Endothelial cell of umbilical vein (primary cell): ENCODE measurements at regions not wholly inside any gene's neighbourhood (a gene's known extent, or its start where the extent isn't known, plus 50 kb on each side); places are given as distances from the start of the nearest gene placed in this dataset.

ENCODE experiments used
- BruUV-seq: library from RNA; stranded (reverse); fragments of 400-500 nt; replicated peaks from 2 replicates; lab custom pipeline; 2021; lab: Mats Ljungman, UMichigan
- CTCF ChIA-PET: fragments of 300-600, 350-600 bp; sonication (Branson Sonifier 250); formaldehyde crosslinking; loops from one replicate; lab custom pipeline; 2021; ENCODE audit warnings: antibody characterized with exemption, inconsistent platforms; lab: Charles Lee
- POLR2A ChIA-PET: fragments of 300-600, 350-600 bp; sonication (Branson Sonifier 250); formaldehyde crosslinking; loops from one replicate; lab custom pipeline; 2021; ENCODE audit warnings: antibody characterized with exemption, inconsistent platforms; lab: Charles Lee
- DNase-seq: peaks from one replicate; pipeline ENCODE4 v3.0.0-alpha.2; 2011; ENCODE audit warnings: low read depth, low spot score
- FAIRE-seq: peaks from 2 replicates; lab custom pipeline; 2011; peaks lifted over from hg19 to GRCh38; lab: Jason Lieb, UNC
- H2AFZ ChIP-seq: 2 replicates; pipeline ENCODE4 v1.6.0; 2012; ENCODE audit warnings: low read depth, low read length, control low read depth, inconsistent platforms
- H3K27ac ChIP-seq: 2 replicates; pipeline ENCODE4 v1.5.1; 2011; ENCODE audit warnings: low read depth, mild to moderate bottlenecking, control low read depth, low read length, moderate library complexity; ENCODE audit not compliant: insufficient read depth
- H3K27me3 ChIP-seq, 2 experiments: 2 replicates each; pipeline versions ENCODE4 v1.6.0 to v1.6.1; 2011; ENCODE audit warnings: low read length in 2 of 2, mixed read lengths in 1 of 2; ENCODE audit not compliant: control insufficient read depth in 2 of 2, insufficient read depth in 2 of 2
- H3K36me3 ChIP-seq, 2 experiments: 2 replicates in 1 of 2; 3 replicates in 1 of 2; pipeline ENCODE4 v1.5.1; 2011; ENCODE audit warnings: low read length in 2 of 2, mild to moderate bottlenecking in 1 of 2, moderate library complexity in 1 of 2; ENCODE audit not compliant: control insufficient read depth in 2 of 2, insufficient read depth in 2 of 2; ENCODE audit errors: extremely low read depth in 1 of 2
- H3K4me1 ChIP-seq: 3 replicates; pipeline ENCODE4 v1.5.1; 2011; ENCODE audit warnings: mild to moderate bottlenecking, low read length; ENCODE audit not compliant: control insufficient read depth, insufficient read depth; ENCODE audit errors: extremely low read depth
- H3K4me2 ChIP-seq: 2 replicates; pipeline ENCODE4 v1.6.1; 2011; ENCODE audit warnings: low read length, control low read depth, mixed read lengths; ENCODE audit not compliant: insufficient read depth
- H3K4me3 ChIP-seq, 3 experiments: fragments of 200-600 bp in 1 of 3; sonication (generic), shearing (Covaris generic) in 1 of 3; replicated peaks in 1 of 3; 2 replicates each; pipeline ENCODE4 v1.5.1; 2011 to 2016; ENCODE audit warnings: control low read depth in 3 of 3, low read length in 3 of 3, mild to moderate bottlenecking in 2 of 3, inconsistent platforms in 1 of 3, low read depth in 1 of 3, moderate library complexity in 1 of 3; ENCODE audit not compliant: insufficient read depth in 1 of 3
- H3K79me2 ChIP-seq: 2 replicates; pipeline ENCODE4 v1.6.0; 2012; ENCODE audit warnings: low read length, inconsistent platforms; ENCODE audit not compliant: control insufficient read depth, insufficient read depth
- H3K9ac ChIP-seq: replicated peaks from 2 replicates; pipeline ENCODE3; 2011; ENCODE audit warnings: low read length, control low read depth; ENCODE audit not compliant: insufficient read depth; ENCODE audit errors: extremely low read depth
- H3K9me1 ChIP-seq: replicated peaks from 3 replicates; pipeline ENCODE4 v1.6.0; 2011; ENCODE audit warnings: mild to moderate bottlenecking, low read length; ENCODE audit not compliant: control insufficient read depth, insufficient read depth; ENCODE audit errors: extremely low read depth
- H3K9me3 ChIP-seq: replicated peaks from 2 replicates; pipeline ENCODE4 v1.5.1; 2012; ENCODE audit warnings: low read length, inconsistent platforms; ENCODE audit not compliant: control insufficient read depth, insufficient read depth
- H4K20me1 ChIP-seq: replicated peaks from 2 replicates; pipeline ENCODE3; 2011; ENCODE audit warnings: mild to moderate bottlenecking, low read length; ENCODE audit not compliant: control insufficient read depth, insufficient read depth; ENCODE audit errors: extremely low read depth
- CTCF ChIP-seq, 2 donors: IDR thresholded peaks; 1 replicate in 1 of 2; 2 replicates in 1 of 2; pipeline ENCODE4 v1.5.1; 2011; ENCODE audit warnings: low read length in 2 of 2, mild to moderate bottlenecking in 2 of 2, moderate library complexity in 2 of 2, control low read depth in 1 of 2, inconsistent platforms in 1 of 2, low read depth in 1 of 2; ENCODE audit not compliant: insufficient read depth in 1 of 2; ENCODE audit errors: extremely low read depth in 1 of 2
- EZH2 ChIP-seq: IDR thresholded peaks from 2 replicates; pipeline ENCODE4 v1.6.1; 2012; ENCODE audit warnings: borderline replicate concordance, low read depth, mild to moderate bottlenecking, moderate library complexity, low read length, inconsistent platforms; ENCODE audit not compliant: severe bottlenecking
- FOS ChIP-seq: IDR thresholded peaks from 2 replicates; pipeline ENCODE4 v1.6.1; 2011; ENCODE audit warnings: mild to moderate bottlenecking, low read length, moderate library complexity, borderline replicate concordance; ENCODE audit not compliant: insufficient read depth
- GATA2 ChIP-seq: IDR thresholded peaks from 2 replicates; pipeline ENCODE4 v1.7.0; 2011; ENCODE audit warnings: low read depth, mild to moderate bottlenecking, moderate library complexity, mixed read lengths, low read length; ENCODE audit not compliant: insufficient read length, insufficient read depth
- JUN ChIP-seq: IDR thresholded peaks from 2 replicates; pipeline ENCODE4 v1.6.1; 2011; ENCODE audit warnings: borderline replicate concordance, low read depth; ENCODE audit not compliant: insufficient read length, insufficient read depth
- MAX ChIP-seq: IDR thresholded peaks from 2 replicates; pipeline ENCODE4 v1.6.1; 2011; ENCODE audit not compliant: insufficient read depth, insufficient read length
- MYC ChIP-seq: IDR thresholded peaks from one replicate; pipeline ENCODE4 v1.6.1; 2011; ENCODE audit warnings: mild to moderate bottlenecking, low read depth, low read length
- dilution Hi-C: fragments of 300-500 bp; cut with MboI; formaldehyde crosslinking; loops from one replicate; pipeline ENCODE4 v1.15.0; 2019; ENCODE audit warnings: low sequenced_read_pairs; ENCODE audit not compliant: extremely low pct_ligation_motif_present
- intact Hi-C: fragments of 100-400 bp; cut with micrococcal nuclease; formaldehyde crosslinking; loops from one replicate; pipeline ENCODE4 v1.10.0; 2022

DNA sequence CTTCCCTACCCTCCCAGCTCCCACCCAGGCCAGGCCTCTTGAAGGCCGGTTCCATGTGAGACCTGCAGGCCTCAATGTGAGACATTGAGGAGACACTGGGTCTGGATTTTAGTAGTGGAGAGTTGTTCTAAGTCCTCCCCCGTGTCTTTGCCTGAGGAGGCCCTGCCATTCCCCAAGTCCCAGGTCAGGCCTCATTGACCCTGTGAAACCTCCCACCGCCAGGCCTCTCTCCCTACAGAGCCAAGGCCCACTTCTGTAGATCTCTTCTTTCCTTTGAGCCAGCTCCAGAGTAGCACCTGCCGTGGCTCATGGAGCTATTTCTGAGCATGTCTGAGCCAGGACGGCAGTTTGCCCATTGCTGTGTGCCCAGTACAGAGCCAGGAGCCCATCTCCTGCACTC, 1419.6 kb downstream of the TBC1D22A start:
- H3K9me1 ChIP-seq = no peaks in the 10 kb centered on the region
- H2AFZ ChIP-seq = no peak overlapping the region
- no peak overlapping the region for H3K4me2 ChIP-seq
- H3K36me3 ChIP-seq = no peaks in the 10 kb centered on the region
- dilution Hi-C loops = no loop called here
- no peaks in the 10 kb centered on the region for H3K79me2 ChIP-seq
- no peak for TF ChIP-seq CTCF (IDR thresholded peaks at IDR 0.05; ENCODE audit: extremely low read depth in 1 of 2, insufficient read depth in 1 of 2, low read depth in 1 of 2, low read length in 2 of 2)
- no peak for TF ChIP-seq MYC
- no TSS peak for BruUV-seq
- no peak overlapping the region for H3K9ac ChIP-seq
- peaks cover 24% of the 10 kb centered on the region for H3K9me3 ChIP-seq
- no peaks in the 10 kb centered on the region for H4K20me1 ChIP-seq
- CTCF ChIA-PET = no interaction called here
- FAIRE-seq (no peak), DNase-seq (no peak)
- POLR2A ChIA-PET = no interaction called here
- no peak overlapping the region for H3K27ac ChIP-seq
- H3K27me3 ChIP-seq = no peaks in the 10 kb centered on the region
- intact Hi-C loops = no loop called here
- H3K4me3 ChIP-seq = no peak overlapping the region
- no peaks in the 10 kb centered on the region for H3K4me1 ChIP-seq

DNA sequence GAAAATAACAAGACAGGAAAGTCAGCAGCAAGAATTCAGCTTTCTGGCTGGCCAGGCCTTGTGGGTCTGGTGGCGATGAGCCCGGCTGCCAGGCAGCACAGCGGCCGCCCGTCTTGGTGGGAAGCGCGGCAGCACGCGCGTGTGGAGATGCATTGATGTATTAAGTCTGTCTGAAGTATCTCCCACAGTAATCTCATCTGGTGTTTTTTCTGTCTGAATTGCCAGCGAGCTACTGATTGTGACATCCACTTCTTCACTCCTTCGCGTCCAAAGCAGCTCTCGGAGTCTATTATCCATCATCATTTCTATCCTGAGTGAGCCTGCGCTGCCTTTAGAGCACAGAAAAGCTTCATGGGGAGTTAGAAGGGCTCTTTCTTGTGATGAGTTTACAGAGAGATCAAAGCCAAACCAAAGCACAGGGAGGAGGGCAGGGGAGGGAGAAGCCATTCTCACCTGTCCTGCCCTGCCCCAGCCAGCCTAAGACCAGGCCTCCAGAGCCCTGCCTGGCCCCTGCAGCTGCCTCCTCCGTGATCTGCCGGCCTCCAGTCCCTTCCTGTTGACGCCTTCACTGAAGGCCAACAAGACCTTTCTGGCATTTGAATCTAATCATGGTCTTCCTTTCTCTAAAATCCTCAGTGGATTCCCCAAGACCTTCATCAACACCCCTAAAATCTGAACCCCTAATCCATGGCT, 1419.0 kb downstream of the TBC1D22A start:
- TF ChIP-seq FOS (no peak), MAX (no peak), GATA2 (no peak), EZH2 (no peak), JUN (no peak), MYC (no peak)
- Histone ChIP-seq H3K9me3 (peaks cover 22% of the 10 kb centered on the region), H3K4me2 (no peak overlapping the region), H3K27me3 (no peaks in the 10 kb centered on the region), H4K20me1 (no peaks in the 10 kb centered on the region), H3K4me3 (no peak overlapping the region), H3K9ac (no peak overlapping the region), H3K4me1 (no peaks in the 10 kb centered on the region), H3K36me3 (no peaks in the 10 kb centered on the region), H3K79me2 (no peaks in the 10 kb centered on the region), H3K9me1 (no peaks in the 10 kb centered on the region), H3K27ac (no peak overlapping the region), H2AFZ (no peak overlapping the region)
- BruUV-seq = no TSS peak
- FAIRE-seq (no peak), DNase-seq (no peak)
- POLR2A ChIA-PET = no interaction called here
- dilution Hi-C loops (no loop called here), intact Hi-C loops (no loop called here)
- CTCF ChIA-PET = no interaction called here
